ENCODE measurements at regions not wholly inside any gene's neighbourhood (a gene's known extent, or its start where the extent isn't known, plus 50 kb on each side); places are given as distances from the start of the nearest gene placed in this dataset.
A peak's percentile ranks its signal among the peaks of the same experiment; 100 is the strongest.

DNA sequence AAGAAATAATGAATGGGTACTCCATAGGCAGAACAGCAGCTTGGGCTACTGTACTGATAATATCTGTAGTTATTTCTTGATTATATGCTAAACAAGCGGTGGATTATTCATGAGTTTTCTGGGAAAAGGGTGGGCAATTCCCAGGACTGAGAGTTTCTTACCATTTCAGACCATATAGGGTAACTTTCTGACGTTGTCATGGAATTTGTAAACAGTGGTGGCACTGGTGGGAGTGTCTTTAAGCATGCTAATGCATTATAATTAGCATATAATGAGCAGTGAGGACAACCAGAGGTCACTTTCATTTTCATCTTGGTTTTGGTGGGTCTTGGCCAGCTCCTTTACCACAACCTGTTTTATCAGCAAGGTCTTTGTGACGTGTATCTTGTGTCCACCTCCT is 399.7 kb downstream of the CDC14C start (continued):
- TF ChIP-seq, protein P1, sequence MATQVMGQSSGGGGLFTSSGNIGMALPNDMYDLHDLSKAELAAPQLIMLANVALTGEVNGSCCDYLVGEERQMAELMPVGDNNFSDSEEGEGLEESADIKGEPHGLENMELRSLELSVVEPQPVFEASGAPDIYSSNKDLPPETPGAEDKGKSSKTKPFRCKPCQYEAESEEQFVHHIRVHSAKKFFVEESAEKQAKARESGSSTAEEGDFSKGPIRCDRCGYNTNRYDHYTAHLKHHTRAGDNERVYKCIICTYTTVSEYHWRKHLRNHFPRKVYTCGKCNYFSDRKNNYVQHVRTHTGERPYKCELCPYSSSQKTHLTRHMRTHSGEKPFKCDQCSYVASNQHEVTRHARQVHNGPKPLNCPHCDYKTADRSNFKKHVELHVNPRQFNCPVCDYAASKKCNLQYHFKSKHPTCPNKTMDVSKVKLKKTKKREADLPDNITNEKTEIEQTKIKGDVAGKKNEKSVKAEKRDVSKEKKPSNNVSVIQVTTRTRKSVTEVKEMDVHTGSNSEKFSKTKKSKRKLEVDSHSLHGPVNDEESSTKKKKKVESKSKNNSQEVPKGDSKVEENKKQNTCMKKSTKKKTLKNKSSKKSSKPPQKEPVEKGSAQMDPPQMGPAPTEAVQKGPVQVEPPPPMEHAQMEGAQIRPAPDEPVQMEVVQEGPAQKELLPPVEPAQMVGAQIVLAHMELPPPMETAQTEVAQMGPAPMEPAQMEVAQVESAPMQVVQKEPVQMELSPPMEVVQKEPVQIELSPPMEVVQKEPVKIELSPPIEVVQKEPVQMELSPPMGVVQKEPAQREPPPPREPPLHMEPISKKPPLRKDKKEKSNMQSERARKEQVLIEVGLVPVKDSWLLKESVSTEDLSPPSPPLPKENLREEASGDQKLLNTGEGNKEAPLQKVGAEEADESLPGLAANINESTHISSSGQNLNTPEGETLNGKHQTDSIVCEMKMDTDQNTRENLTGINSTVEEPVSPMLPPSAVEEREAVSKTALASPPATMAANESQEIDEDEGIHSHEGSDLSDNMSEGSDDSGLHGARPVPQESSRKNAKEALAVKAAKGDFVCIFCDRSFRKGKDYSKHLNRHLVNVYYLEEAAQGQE (IDR thresholded peaks at IDR 0.05; ENCODE audit: unreplicated experiment): no peak
- TF ChIP-seq EZH2phosphoT487 (IDR thresholded peaks at IDR 0.05; ENCODE audit: unreplicated experiment) (no peak), STAT1 (IDR thresholded peaks at IDR 0.05; ENCODE audit: unreplicated experiment) (no peak), CREB1 (CRISPR knock-in tag; IDR thresholded peaks at IDR 0.05; ENCODE audit: low read depth) (no peak), NANOG (IDR thresholded peaks at IDR 0.05; ENCODE audit: borderline replicate concordance) (no peak), JUNB (IDR thresholded peaks at IDR 0.05; ENCODE audit: unreplicated experiment) (no peak), ZNF331 (CRISPR knock-in tag; IDR thresholded peaks at IDR 0.05; ENCODE audit: low read depth) (no peak), POLR2AphosphoS5 (IDR thresholded peaks at IDR 0.05; ENCODE audit: low read depth) (no peak)
- TF ChIP-seq, protein P2, sequence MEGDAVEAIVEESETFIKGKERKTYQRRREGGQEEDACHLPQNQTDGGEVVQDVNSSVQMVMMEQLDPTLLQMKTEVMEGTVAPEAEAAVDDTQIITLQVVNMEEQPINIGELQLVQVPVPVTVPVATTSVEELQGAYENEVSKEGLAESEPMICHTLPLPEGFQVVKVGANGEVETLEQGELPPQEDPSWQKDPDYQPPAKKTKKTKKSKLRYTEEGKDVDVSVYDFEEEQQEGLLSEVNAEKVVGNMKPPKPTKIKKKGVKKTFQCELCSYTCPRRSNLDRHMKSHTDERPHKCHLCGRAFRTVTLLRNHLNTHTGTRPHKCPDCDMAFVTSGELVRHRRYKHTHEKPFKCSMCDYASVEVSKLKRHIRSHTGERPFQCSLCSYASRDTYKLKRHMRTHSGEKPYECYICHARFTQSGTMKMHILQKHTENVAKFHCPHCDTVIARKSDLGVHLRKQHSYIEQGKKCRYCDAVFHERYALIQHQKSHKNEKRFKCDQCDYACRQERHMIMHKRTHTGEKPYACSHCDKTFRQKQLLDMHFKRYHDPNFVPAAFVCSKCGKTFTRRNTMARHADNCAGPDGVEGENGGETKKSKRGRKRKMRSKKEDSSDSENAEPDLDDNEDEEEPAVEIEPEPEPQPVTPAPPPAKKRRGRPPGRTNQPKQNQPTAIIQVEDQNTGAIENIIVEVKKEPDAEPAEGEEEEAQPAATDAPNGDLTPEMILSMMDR (conservative IDR thresholded peaks at IDR 0.05; ENCODE audit: low read depth in 2 of 2): no peak

DNA sequence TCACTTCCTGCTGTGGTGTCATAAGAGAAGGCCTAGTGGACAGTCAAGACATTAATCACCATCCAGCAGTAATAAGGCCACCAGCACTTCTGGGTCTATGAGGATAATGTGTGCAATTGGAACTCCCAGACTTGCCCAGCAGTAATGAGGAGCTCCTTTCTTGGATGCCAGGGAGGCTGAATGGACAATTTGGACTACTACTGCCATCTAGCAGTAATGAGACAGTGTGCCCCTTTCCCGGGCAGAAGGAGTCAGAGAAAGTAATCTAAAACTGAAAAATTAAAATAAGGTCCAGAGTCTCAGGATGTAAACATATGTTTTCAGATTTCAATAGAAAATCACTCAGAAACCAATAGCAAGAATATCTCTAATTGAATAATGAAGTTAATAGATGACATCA is 400.4 kb downstream of the CDC14C start:
- Histone ChIP-seq H3K4me2 (no peak overlapping the region), H3K9me2 (ENCODE audit: insufficient read depth) (no peaks in the 10 kb centered on the region), H3K79me2 (replicated peaks; ENCODE audit: insufficient read depth) (no peaks in the 10 kb centered on the region), H3F3A (replicated peaks; ENCODE audit: low read depth) (no peaks in the 10 kb centered on the region), H2AFZ (no peak overlapping the region), H3K4me1 (ENCODE audit: insufficient read depth) (no peaks in the 10 kb centered on the region), H3K27me3 (ENCODE audit: insufficient read depth) (no peaks in the 10 kb centered on the region), H3K4me3 (no peak overlapping the region), H3K27ac (ENCODE audit: low read depth) (no peak overlapping the region), H3K36me3 (ENCODE audit: insufficient read depth) (no peaks in the 10 kb centered on the region), H4K20me1 (replicated peaks; ENCODE audit: insufficient read depth) (no peaks in the 10 kb centered on the region)
- no peaks in the 10 kb centered on the region for H3K9me3 Mint-ChIP-seq
- DNase-seq (ENCODE audit: low spot score) (peak; percentile 13), ATAC-seq (no peak)
- H3K27me3 Mint-ChIP-seq (ENCODE audit: insufficient read depth, low read depth, poor library complexity): no peaks in the 10 kb centered on the region
- H3K36me3 Mint-ChIP-seq (ENCODE audit: low read depth): no peaks in the 10 kb centered on the region
- TF ChIP-seq, protein P2 (conservative IDR thresholded peaks at IDR 0.05; ENCODE audit: low read depth in 2 of 2): peak in 1 of 2 experiments; percentile 56; a peak in 3 of 4 replicates
- TF ChIP-seq EZH2phosphoT487 (IDR thresholded peaks at IDR 0.05; ENCODE audit: unreplicated experiment): no peak
- no peak for TF ChIP-seq JUNB (IDR thresholded peaks at IDR 0.05; ENCODE audit: unreplicated experiment)
- H3K4me1 Mint-ChIP-seq: peaks cover 3% of the 10 kb centered on the region; the same call in 1 of the 3 replicates
- no peak overlapping the region for H3K4me3 Mint-ChIP-seq
- no peak overlapping the region for H3K27ac Mint-ChIP-seq

Measured in GM23338 (cell line).